ENCODE measurements at regions not wholly inside any gene's neighbourhood (a gene's known extent, or its start where the extent isn't known, plus 50 kb on each side); places are given as distances from the start of the nearest gene placed in this dataset.
"Not testable (repeated sequence)": the region's sequence is repeated elsewhere in the genome, so short reads cannot be mapped to it uniquely, and the experiment has no call there.

DNA sequence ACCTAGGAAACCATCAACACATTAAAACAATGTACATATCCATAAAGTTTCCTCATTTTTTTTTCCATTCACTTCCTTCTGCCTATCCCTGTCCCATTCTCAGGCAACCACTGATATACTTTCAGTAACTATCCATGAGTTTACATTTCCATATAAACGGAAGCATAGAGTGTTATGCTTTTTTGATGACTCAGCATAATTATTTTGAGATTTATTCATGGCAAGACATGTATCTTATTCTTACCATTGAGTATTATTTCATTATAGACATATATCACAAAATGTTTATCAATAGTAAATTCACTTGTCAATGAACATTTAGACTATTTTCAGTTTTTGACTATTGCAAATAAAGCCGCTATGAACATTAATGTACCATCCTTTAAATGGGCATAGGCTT, 1786.8 kb upstream of the ACO1 start:
- H3K4me1 ChIP-seq (ENCODE audit: insufficient read depth, low read length, poor library complexity, severe bottlenecking), result no peaks in the 10 kb centered on the region
- no peak for TF ChIP-seq EZH2phosphoT487 (IDR thresholded peaks at IDR 0.05; ENCODE audit: borderline replicate concordance)
- TF ChIP-seq, protein P1, sequence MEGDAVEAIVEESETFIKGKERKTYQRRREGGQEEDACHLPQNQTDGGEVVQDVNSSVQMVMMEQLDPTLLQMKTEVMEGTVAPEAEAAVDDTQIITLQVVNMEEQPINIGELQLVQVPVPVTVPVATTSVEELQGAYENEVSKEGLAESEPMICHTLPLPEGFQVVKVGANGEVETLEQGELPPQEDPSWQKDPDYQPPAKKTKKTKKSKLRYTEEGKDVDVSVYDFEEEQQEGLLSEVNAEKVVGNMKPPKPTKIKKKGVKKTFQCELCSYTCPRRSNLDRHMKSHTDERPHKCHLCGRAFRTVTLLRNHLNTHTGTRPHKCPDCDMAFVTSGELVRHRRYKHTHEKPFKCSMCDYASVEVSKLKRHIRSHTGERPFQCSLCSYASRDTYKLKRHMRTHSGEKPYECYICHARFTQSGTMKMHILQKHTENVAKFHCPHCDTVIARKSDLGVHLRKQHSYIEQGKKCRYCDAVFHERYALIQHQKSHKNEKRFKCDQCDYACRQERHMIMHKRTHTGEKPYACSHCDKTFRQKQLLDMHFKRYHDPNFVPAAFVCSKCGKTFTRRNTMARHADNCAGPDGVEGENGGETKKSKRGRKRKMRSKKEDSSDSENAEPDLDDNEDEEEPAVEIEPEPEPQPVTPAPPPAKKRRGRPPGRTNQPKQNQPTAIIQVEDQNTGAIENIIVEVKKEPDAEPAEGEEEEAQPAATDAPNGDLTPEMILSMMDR (conservative IDR thresholded peaks at IDR 0.05; ENCODE audit: low read length), result no peak
- H4K20me1 ChIP-seq (ENCODE audit: insufficient read depth, low read length, poor library complexity, severe bottlenecking), result no peaks in the 10 kb centered on the region
- H2AFZ ChIP-seq (ENCODE audit: low read length), result no peak overlapping the region
- H3K9me2 ChIP-seq (replicated peaks; ENCODE audit: low read depth, low read length), result no peaks in the 10 kb centered on the region
- H3F3A ChIP-seq (ENCODE audit: low read depth), result no peaks in the 10 kb centered on the region
- no peaks in the 10 kb centered on the region for H3K36me3 ChIP-seq (ENCODE audit: insufficient read depth, low read length)
- no peak overlapping the region for H3K4me2 ChIP-seq (ENCODE audit: low read depth, low read length, poor library complexity, severe bottlenecking)
- no peaks in the 10 kb centered on the region for H3K79me2 ChIP-seq (ENCODE audit: insufficient read depth, low read length)
- H3K9ac ChIP-seq (ENCODE audit: low read depth, low read length, poor library complexity, severe bottlenecking), result no peak overlapping the region
- no peaks in the 10 kb centered on the region for H3K9me3 ChIP-seq (ENCODE audit: insufficient read depth, low read depth, low read length)
- no peak overlapping the region for H3K4me3 ChIP-seq (ENCODE audit: low read length, poor library complexity, severe bottlenecking)
- H3K27me3 ChIP-seq (ENCODE audit: insufficient read depth, low read length, poor library complexity, severe bottlenecking), result no peaks in the 10 kb centered on the region

DNA sequence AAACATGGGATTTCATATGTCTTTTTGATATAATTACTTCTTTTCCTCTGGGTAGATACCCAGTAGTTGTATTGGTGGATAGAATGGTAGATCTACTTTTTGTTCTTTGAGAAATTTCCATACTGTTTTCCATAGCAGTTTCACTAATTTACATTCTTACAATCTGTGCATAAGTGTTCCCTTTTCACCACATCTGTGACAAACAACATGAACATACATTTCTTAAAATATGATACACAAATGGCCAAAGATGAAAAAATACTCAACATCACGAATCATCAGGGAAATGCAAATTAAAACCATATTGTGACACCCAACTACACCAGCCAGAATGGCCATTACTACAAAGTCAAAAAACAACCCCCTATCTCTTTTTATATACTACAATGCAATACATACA, 1778.5 kb upstream of the ACO1 start:
- no peaks in the 10 kb centered on the region for H3K4me1 ChIP-seq (ENCODE audit: insufficient read depth, low read length, poor library complexity, severe bottlenecking)
- no peak overlapping the region for H3K4me2 ChIP-seq (ENCODE audit: low read depth, low read length, poor library complexity, severe bottlenecking)
- H3K4me3 ChIP-seq (ENCODE audit: low read length, poor library complexity, severe bottlenecking), result no peak overlapping the region
- no peak overlapping the region for H2AFZ ChIP-seq (ENCODE audit: low read length)
- H3K27me3 ChIP-seq (ENCODE audit: insufficient read depth, low read length, poor library complexity, severe bottlenecking), result no peaks in the 10 kb centered on the region
- no peaks in the 10 kb centered on the region for H3K79me2 ChIP-seq (ENCODE audit: insufficient read depth, low read length)
- no peak overlapping the region for H3K9ac ChIP-seq (ENCODE audit: low read depth, low read length, poor library complexity, severe bottlenecking)
- no peaks in the 10 kb centered on the region for H3K9me2 ChIP-seq (replicated peaks; ENCODE audit: low read depth, low read length)
- H3F3A ChIP-seq (ENCODE audit: low read depth), result no peaks in the 10 kb centered on the region
- H4K20me1 ChIP-seq (ENCODE audit: insufficient read depth, low read length, poor library complexity, severe bottlenecking), result no peaks in the 10 kb centered on the region
- TF ChIP-seq EZH2phosphoT487 (IDR thresholded peaks at IDR 0.05; ENCODE audit: borderline replicate concordance), result no peak
- TF ChIP-seq, protein P1 (conservative IDR thresholded peaks at IDR 0.05; ENCODE audit: low read length), result no peak
- H3K9me3 ChIP-seq (ENCODE audit: insufficient read depth, low read depth, low read length), result no peaks in the 10 kb centered on the region
- H3K36me3 ChIP-seq (ENCODE audit: insufficient read depth, low read length), result no peaks in the 10 kb centered on the region

DNA sequence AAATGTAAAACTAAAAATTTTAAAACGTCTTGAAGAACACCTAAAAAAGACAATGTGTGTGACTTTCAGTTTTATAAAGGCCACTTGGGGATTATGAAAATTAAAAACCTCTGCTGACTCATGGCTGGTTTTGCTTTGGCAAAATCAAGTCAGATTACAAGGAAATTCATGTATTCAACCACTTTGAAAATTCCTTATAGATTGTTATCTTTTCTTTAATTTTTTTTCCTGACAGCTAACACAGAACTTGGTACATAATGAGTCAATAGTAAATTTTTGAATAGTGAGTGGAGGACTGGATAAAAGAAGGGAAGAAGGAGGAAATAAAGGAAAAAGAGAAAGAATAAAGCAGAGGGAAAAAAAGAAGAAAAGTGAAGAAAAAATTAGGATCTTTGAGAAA, 1774.7 kb upstream of the ACO1 start:
- Histone ChIP-seq H3K36me3 (ENCODE audit: insufficient read depth, low read length) (no peaks in the 10 kb centered on the region), H3K4me2 (ENCODE audit: low read depth, low read length, poor library complexity, severe bottlenecking) (no peak overlapping the region), H4K20me1 (ENCODE audit: insufficient read depth, low read length, poor library complexity, severe bottlenecking) (no peaks in the 10 kb centered on the region)

DNA sequence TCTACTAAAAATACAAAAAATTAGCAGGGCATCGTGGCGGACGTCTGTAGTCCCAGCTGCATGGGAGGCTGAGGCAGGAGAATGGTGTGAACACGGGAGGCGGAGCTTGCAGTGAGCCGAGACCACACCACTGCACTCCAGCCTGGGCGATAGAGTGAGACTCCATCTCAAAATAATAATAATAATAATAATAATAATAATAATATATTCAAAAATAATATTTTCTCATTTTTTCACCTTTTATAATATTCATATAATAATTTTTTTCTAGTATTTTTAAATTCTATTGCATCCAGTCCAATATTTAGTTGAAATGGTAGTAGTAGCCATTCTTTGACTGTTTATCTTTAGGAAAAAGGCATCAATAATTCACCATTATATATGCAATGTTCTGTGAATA, 1767.7 kb upstream of the ACO1 start:
- not testable (repeated sequence) for H3K9ac ChIP-seq (ENCODE audit: low read depth, low read length, poor library complexity, severe bottlenecking); H3K36me3 ChIP-seq (ENCODE audit: insufficient read depth, low read length); H3K9me3 ChIP-seq (ENCODE audit: insufficient read depth, low read depth, low read length); H3F3A ChIP-seq (ENCODE audit: low read depth); H2AFZ ChIP-seq (ENCODE audit: low read length); H4K20me1 ChIP-seq (ENCODE audit: insufficient read depth, low read length, poor library complexity, severe bottlenecking); H3K79me2 ChIP-seq (ENCODE audit: insufficient read depth, low read length); H3K9me2 ChIP-seq (replicated peaks; ENCODE audit: low read depth, low read length); H3K4me1 ChIP-seq (ENCODE audit: insufficient read depth, low read length, poor library complexity, severe bottlenecking); H3K4me3 ChIP-seq (ENCODE audit: low read length, poor library complexity, severe bottlenecking); H3K4me2 ChIP-seq (ENCODE audit: low read depth, low read length, poor library complexity, severe bottlenecking); H3K27me3 ChIP-seq (ENCODE audit: insufficient read depth, low read length, poor library complexity, severe bottlenecking)

More for the DNA sequence above, 1774.7 kb upstream of the ACO1 start:
- H3K9me2 ChIP-seq (replicated peaks; ENCODE audit: low read depth, low read length), result no peaks in the 10 kb centered on the region
- H3K79me2 ChIP-seq (ENCODE audit: insufficient read depth, low read length), result no peaks in the 10 kb centered on the region
- H3K9ac ChIP-seq (ENCODE audit: low read depth, low read length, poor library complexity, severe bottlenecking), result no peak overlapping the region
- H3K4me1 ChIP-seq (ENCODE audit: insufficient read depth, low read length, poor library complexity, severe bottlenecking), result no peaks in the 10 kb centered on the region
- no peaks in the 10 kb centered on the region for H3K9me3 ChIP-seq (ENCODE audit: insufficient read depth, low read depth, low read length)
- H3F3A ChIP-seq (ENCODE audit: low read depth), result no peaks in the 10 kb centered on the region
- no peak overlapping the region for H3K4me3 ChIP-seq (ENCODE audit: low read length, poor library complexity, severe bottlenecking)
- H3K27me3 ChIP-seq (ENCODE audit: insufficient read depth, low read length, poor library complexity, severe bottlenecking), result no peaks in the 10 kb centered on the region
- no peak for TF ChIP-seq EZH2phosphoT487 (IDR thresholded peaks at IDR 0.05; ENCODE audit: borderline replicate concordance)
- TF ChIP-seq, protein P1 (conservative IDR thresholded peaks at IDR 0.05; ENCODE audit: low read length), result no peak
- no peak overlapping the region for H2AFZ ChIP-seq (ENCODE audit: low read length)

Measured in Loucy (cell line).